ENCODE measurements at regions not wholly inside any gene's neighbourhood (a gene's known extent, or its start where the extent isn't known, plus 50 kb on each side); places are given as distances from the start of the nearest gene placed in this dataset.

- no peak for DNase-seq
Measured at GRCh38 chr20:59403962-59404314, 103.5 kb downstream of the EDN3 start.

- DNase-seq: no peak
Measured at GRCh38 chr20:59404749-59405148, 104.3 kb downstream of the EDN3 start.

- peak; percentile 2 for DNase-seq
Measured at GRCh38 chr20:59405226-59406200, 105.1 kb downstream of the EDN3 start.

GRCh38 chr20:59406446-59406845 lies 106.0 kb downstream of the EDN3 start:
- DNase-seq: no peak

GRCh38 chr20:59411170-59411569 lies 110.8 kb downstream of the EDN3 start:
- DNase-seq: no peak

GRCh38 chr20:59411589-59411988 lies 111.2 kb downstream of the EDN3 start:
- no peak for DNase-seq

GRCh38 chr20:59412181-59412580 lies 111.8 kb downstream of the EDN3 start:
- DNase-seq: no peak

- DNase-seq: peak; percentile 3
Measured at GRCh38 chr20:59412875-59413284, 112.5 kb downstream of the EDN3 start.

GRCh38 chr20:59413326-59413865 lies 113.0 kb downstream of the EDN3 start:
- no peak for DNase-seq

- DNase-seq: no peak
Measured at GRCh38 chr20:59414936-59415623, 114.7 kb downstream of the EDN3 start.

GRCh38 chr20:59416916-59417315 lies 116.5 kb downstream of the EDN3 start:
- no peak for DNase-seq

GRCh38 chr20:59421089-59421488 lies 120.7 kb downstream of the EDN3 start:
- DNase-seq: no peak

- no peak for DNase-seq
Measured at GRCh38 chr20:59421920-59422637, 121.7 kb downstream of the EDN3 start.

- no peak for DNase-seq
Measured at GRCh38 chr20:59422872-59423544, 122.6 kb downstream of the EDN3 start.

GRCh38 chr20:59424976-59425375 lies 124.6 kb downstream of the EDN3 start:
- no peak for DNase-seq

- DNase-seq: no peak
Measured at GRCh38 chr20:59425572-59425971, 125.2 kb downstream of the EDN3 start.

GRCh38 chr20:59428006-59428405 lies 127.6 kb downstream of the EDN3 start:
- DNase-seq: no peak

- no peak for DNase-seq
Measured at GRCh38 chr20:59428441-59429205, 128.2 kb downstream of the EDN3 start.

- no peak for DNase-seq
Measured at GRCh38 chr20:59429396-59429795, 129.0 kb downstream of the EDN3 start.

GRCh38 chr20:59431014-59431413 lies 130.6 kb downstream of the EDN3 start:
- no peak for DNase-seq

GRCh38 chr20:59434960-59435359 lies 134.5 kb downstream of the EDN3 start:
- no peak for DNase-seq

GRCh38 chr20:59435518-59435917 lies 135.1 kb downstream of the EDN3 start:
- no peak for DNase-seq
